ENCODE measurements at regions not wholly inside any gene's neighbourhood (a gene's known extent, or its start where the extent isn't known, plus 50 kb on each side); places are given as distances from the start of the nearest gene placed in this dataset.
"Not testable (repeated sequence)": the region's sequence is repeated elsewhere in the genome, so short reads cannot be mapped to it uniquely, and the experiment has no call there.

DNA sequence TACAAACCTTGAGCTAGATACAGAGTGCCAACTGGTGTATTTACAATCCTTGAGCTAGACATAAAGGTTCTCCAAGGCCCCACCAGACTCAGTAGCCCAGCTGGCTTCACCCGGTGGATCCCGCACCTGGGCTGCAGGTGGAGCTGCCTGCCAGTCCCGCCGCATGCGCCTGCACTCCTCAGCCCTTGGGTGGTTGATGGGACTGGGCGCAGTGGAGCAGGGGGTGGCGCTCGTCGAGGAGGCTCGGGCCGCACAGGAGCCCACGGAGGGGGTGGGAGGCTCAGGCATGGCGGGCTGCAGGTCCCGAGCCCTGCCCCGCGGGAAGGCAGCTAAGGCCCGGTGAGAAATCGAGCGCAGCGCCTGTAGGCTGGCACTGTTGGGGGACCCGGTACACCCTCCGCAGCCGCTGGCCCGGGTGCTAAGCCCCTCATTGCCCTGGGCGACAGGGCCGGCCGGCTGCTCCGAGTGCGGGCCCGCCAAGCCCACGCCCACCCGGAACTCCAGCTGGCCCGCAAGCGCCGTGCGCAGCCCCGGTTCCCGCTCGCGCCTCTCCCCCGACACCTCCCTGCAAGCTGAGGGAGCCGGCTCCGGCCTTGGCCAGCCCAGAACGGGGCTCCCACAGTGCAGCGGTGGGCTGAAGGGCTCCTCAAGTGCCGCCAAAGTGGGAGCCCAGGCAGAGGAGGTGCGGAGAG lies 116.5 kb upstream of the NEIL3 start:
- TF ChIP-seq, protein P1, sequence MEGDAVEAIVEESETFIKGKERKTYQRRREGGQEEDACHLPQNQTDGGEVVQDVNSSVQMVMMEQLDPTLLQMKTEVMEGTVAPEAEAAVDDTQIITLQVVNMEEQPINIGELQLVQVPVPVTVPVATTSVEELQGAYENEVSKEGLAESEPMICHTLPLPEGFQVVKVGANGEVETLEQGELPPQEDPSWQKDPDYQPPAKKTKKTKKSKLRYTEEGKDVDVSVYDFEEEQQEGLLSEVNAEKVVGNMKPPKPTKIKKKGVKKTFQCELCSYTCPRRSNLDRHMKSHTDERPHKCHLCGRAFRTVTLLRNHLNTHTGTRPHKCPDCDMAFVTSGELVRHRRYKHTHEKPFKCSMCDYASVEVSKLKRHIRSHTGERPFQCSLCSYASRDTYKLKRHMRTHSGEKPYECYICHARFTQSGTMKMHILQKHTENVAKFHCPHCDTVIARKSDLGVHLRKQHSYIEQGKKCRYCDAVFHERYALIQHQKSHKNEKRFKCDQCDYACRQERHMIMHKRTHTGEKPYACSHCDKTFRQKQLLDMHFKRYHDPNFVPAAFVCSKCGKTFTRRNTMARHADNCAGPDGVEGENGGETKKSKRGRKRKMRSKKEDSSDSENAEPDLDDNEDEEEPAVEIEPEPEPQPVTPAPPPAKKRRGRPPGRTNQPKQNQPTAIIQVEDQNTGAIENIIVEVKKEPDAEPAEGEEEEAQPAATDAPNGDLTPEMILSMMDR (conservative IDR thresholded peaks at IDR 0.05; ENCODE audit: low read length), result not testable (repeated sequence)
- not testable (repeated sequence) for TF ChIP-seq EZH2phosphoT487 (IDR thresholded peaks at IDR 0.05; ENCODE audit: borderline replicate concordance)

Measured in Loucy (cell line).